CD4-positive, CD25-positive, alpha-beta regulatory T cell (primary cell): ENCODE measurements at regions not wholly inside any gene's neighbourhood (a gene's known extent, or its start where the extent isn't known, plus 50 kb on each side); places are given as distances from the start of the nearest gene placed in this dataset.

Source experiments
- ATAC-seq, 2 donors: fragments of 150-1000 bp; cut with Tn5 transposase; one replicate each; pipeline ENCODE4 v1.10.0; 2021; ENCODE audit warnings: low read depth in 2 of 2, moderate number of reproducible peaks in 2 of 2, moderate library complexity in 1 of 2
- DNase-seq, 3 donors: peaks; one replicate each; pipeline versions ENCODE4 v3.0.0 to v3.0.0-alpha.2; 2012 to 2022; ENCODE audit warnings: mixed read lengths in 1 of 3
- H3K27ac ChIP-seq: one replicate; pipeline ENCODE4 v1.7.0; 2013; ENCODE audit warnings: mild to moderate bottlenecking, low read length; ENCODE audit not compliant: insufficient read depth, poor library complexity, severe bottlenecking
- H3K27me3 ChIP-seq: one replicate; pipeline ENCODE4 v1.7.0; 2013; ENCODE audit warnings: low read length; ENCODE audit not compliant: control insufficient read depth, insufficient read depth
- H3K36me3 ChIP-seq: one replicate; pipeline ENCODE4 v1.7.0; 2013; ENCODE audit warnings: mild to moderate bottlenecking, low read length, moderate library complexity; ENCODE audit not compliant: control insufficient read depth, insufficient read depth
- H3K4me1 ChIP-seq: 2 replicates; pipeline ENCODE4 v1.7.0; 2013; ENCODE audit warnings: mild to moderate bottlenecking, low read length; ENCODE audit not compliant: insufficient read depth, control insufficient read depth, poor library complexity, severe bottlenecking
- H3K4me3 ChIP-seq: one replicate; pipeline ENCODE4 v1.7.0; 2013; ENCODE audit warnings: low read depth, mild to moderate bottlenecking, low read length, moderate library complexity
- H3K9me3 ChIP-seq, 2 experiments: 1 replicate in 1 of 2; 2 replicates in 1 of 2; pipeline ENCODE4 v1.7.0; 2013; ENCODE audit warnings: low read length in 2 of 2, mild to moderate bottlenecking in 1 of 2, moderate library complexity in 1 of 2; ENCODE audit not compliant: control insufficient read depth in 2 of 2
- H3K27ac Mint-ChIP-seq, 3 donors: one replicate each; pipeline ENCODE4 v1.8.0; 2020 to 2022; ENCODE audit warnings: mild to moderate bottlenecking in 3 of 3, mixed read lengths in 3 of 3, moderate library complexity in 2 of 3
- H3K27me3 Mint-ChIP-seq: one replicate; pipeline ENCODE4 v1.8.0; 2022; ENCODE audit warnings: mild to moderate bottlenecking, mixed read lengths
- H3K36me3 Mint-ChIP-seq: one replicate; pipeline ENCODE4 v1.8.0; 2020; ENCODE audit warnings: mixed read lengths
- H3K4me1 Mint-ChIP-seq, 4 donors: one replicate each; pipeline ENCODE4 v1.8.0; 2020 to 2022; ENCODE audit warnings: mixed read lengths in 4 of 4, mild to moderate bottlenecking in 1 of 4
- H3K4me3 Mint-ChIP-seq, 4 donors: one replicate each; pipeline ENCODE4 v1.8.0; 2020 to 2022; ENCODE audit warnings: mild to moderate bottlenecking in 4 of 4, mixed read lengths in 4 of 4, moderate library complexity in 3 of 4
- H3K9me3 Mint-ChIP-seq, 7 donors: one replicate each; pipeline ENCODE4 v1.8.0; 2020 to 2022; ENCODE audit warnings: mixed read lengths in 7 of 7, mild to moderate bottlenecking in 3 of 7, moderate library complexity in 2 of 7

DNA sequence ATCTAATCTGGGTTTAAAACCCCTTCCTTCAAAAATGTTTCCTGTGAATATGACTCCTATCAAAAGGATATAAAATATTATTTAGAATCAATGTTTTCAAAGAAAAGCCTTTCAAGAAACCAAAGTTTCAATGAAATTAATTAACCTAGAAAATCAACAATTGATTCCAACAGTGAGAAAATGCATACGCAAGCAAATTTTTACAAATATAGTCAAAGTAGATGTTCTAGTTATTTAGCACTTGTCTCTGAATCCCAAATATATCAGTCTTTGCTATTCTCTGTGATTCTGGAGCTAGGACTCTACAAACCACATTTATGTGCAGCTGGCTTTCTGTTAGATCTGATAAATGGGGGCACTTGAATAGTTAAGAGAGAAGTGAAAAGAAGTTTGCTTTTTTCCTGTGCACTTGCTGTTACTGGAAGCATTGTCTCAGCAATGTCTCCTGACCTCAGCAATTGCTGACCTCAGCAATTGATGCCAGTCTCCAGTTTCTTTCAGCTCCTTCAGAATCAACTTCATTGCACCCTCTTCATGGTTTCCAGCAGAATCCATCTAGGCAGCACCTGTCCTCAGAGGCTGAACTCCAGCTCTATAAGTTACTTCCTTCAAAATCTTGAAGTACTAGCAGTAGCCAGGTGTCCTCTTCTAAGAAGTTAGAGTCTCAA is 879.9 kb upstream of the LRRN3 start:
- no peaks in the 10 kb centered on the region for H3K4me1 Mint-ChIP-seq
- peaks cover 0 to 17% (median 7%) of the 10 kb centered on the region in 7 donors for H3K9me3 Mint-ChIP-seq
- no peaks in the 10 kb centered on the region for H3K4me1 ChIP-seq
- no peaks in the 10 kb centered on the region for H3K36me3 Mint-ChIP-seq
- no peaks in the 10 kb centered on the region for H3K36me3 ChIP-seq
- H3K9me3 ChIP-seq = no peaks in the 10 kb centered on the region
- no peak overlapping the region for H3K27ac Mint-ChIP-seq
- no peaks in the 10 kb centered on the region for H3K27me3 Mint-ChIP-seq
- peak overlapping the region in 1 of 4 donors; percentile 52 for H3K4me3 Mint-ChIP-seq
- no peaks in the 10 kb centered on the region for H3K27me3 ChIP-seq
- no peak overlapping the region for H3K27ac ChIP-seq
- ATAC-seq (no peak), DNase-seq (no peak)
- H3K4me3 ChIP-seq = no peak overlapping the region

DNA sequence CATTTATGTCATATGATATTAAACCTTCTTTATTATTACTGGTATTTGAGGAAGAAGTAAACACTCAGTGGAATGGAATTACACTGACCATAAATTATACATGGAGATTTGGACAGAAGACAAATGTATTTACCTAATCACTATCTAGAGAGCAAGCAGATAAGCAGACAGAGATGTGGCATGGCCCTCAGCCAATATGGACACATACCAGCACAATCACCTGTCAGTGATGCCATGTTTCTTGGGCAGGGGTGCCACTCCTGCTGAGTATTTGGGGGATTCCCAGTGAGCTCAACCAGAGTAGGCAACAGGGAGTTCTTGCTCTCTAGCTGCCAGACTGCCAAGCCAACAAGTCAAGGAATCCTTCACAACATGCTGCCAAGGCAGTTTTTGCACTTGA is 866.3 kb upstream of the LRRN3 start:
- H3K9me3 ChIP-seq = no peaks in the 10 kb centered on the region
- ATAC-seq (no peak), DNase-seq (no peak)
- Mint-ChIP-seq H3K4me3 (no peak overlapping the region), H3K4me1 (no peaks in the 10 kb centered on the region), H3K27me3 (no peaks in the 10 kb centered on the region), H3K27ac (no peak overlapping the region), H3K9me3 (peaks cover 0 to 2% (median 0%) of the 10 kb centered on the region in 7 donors), H3K36me3 (no peaks in the 10 kb centered on the region)
- no peak overlapping the region for H3K27ac ChIP-seq
- no peaks in the 10 kb centered on the region for H3K4me1 ChIP-seq
- no peak overlapping the region for H3K4me3 ChIP-seq
- H3K36me3 ChIP-seq = no peaks in the 10 kb centered on the region
- no peaks in the 10 kb centered on the region for H3K27me3 ChIP-seq

DNA sequence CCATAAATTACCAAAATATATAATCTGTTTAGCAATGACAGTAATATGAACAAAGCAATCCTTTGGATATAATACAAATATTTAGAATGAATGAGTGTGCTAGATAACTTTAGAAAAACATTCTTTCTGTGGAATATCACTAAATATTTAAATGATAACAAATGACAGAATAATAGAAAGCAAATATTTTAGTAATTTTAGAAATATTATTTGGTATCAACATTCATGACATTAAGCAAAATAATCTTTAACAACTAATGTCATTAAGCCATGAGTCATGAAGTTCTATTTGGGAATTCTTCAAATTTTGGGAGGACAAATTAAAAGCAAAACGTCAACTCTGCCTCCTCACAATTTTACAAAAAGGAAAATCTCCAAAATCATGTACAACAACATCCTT is 844.8 kb upstream of the LRRN3 start:
- Mint-ChIP-seq H3K27me3 (no peaks in the 10 kb centered on the region), H3K4me3 (no peak overlapping the region), H3K27ac (no peak overlapping the region), H3K36me3 (no peaks in the 10 kb centered on the region), H3K4me1 (no peaks in the 10 kb centered on the region), H3K9me3 (peaks cover 0 to 5% (median 0%) of the 10 kb centered on the region in 7 donors)
- no peaks in the 10 kb centered on the region for H3K9me3 ChIP-seq
- no peaks in the 10 kb centered on the region for H3K4me1 ChIP-seq
- H3K27me3 ChIP-seq = no peaks in the 10 kb centered on the region
- no peaks in the 10 kb centered on the region for H3K36me3 ChIP-seq
- ATAC-seq (no peak), DNase-seq (no peak)
- H3K4me3 ChIP-seq = no peak overlapping the region
- H3K27ac ChIP-seq = no peak overlapping the region

DNA sequence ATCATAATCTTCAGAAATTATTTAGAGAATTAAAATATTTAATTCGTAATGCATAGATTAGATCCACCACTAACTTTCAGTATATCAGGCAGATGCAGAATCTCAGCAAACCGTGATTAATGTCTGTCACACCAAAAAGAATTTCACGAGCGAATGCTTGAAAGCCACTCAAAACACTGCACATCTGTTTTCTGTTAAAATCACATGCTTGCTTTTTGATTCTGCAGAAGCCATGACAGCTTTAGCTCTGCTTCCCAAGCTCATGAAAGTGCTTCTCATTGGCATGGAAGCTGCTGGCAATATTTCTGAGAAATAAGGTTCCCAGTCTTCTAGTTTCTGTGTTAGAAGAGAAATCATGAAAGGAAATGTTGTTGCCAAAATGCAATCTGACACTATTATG is 837.8 kb upstream of the LRRN3 start:
- H3K36me3 Mint-ChIP-seq = no peaks in the 10 kb centered on the region
- DNase-seq = no peak

DNA sequence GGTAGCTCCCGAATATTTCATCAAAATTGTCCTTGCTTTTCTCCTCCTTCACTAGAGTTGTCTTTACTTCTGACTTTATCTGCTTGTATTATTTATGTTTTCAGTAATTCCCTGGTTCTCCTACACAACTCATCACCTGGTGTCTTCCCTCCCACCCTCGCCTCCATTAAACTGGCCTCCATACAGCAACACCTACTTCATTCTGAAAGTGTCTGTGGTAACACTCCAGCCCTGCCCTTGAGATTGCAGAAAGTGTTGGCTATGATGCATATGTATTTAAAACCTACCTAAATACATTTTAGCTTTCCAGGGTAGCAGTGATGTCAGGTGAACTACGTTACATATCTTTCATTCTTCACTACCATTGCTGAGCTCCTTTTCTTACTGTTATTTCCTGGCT is 833.3 kb upstream of the LRRN3 start:
- Histone ChIP-seq H3K4me3 (no peak overlapping the region), H3K27ac (no peak overlapping the region), H3K27me3 (no peaks in the 10 kb centered on the region), H3K9me3 (no peaks in the 10 kb centered on the region), H3K36me3 (no peaks in the 10 kb centered on the region), H3K4me1 (no peaks in the 10 kb centered on the region)
- no peak for ATAC-seq
- no peaks in the 10 kb centered on the region for H3K4me1 Mint-ChIP-seq
- no peak overlapping the region for H3K4me3 Mint-ChIP-seq
- no peaks in the 10 kb centered on the region for H3K27me3 Mint-ChIP-seq
- no peak overlapping the region for H3K27ac Mint-ChIP-seq
- DNase-seq = no peak
- no peaks in the 10 kb centered on the region for H3K36me3 Mint-ChIP-seq
- H3K9me3 Mint-ChIP-seq = peaks cover 0 to 9% (median 0%) of the 10 kb centered on the region in 7 donors

More for the DNA sequence above, 837.8 kb upstream of the LRRN3 start:
- no peak overlapping the region for H3K4me3 Mint-ChIP-seq
- Histone ChIP-seq H3K4me1 (no peaks in the 10 kb centered on the region), H3K36me3 (no peaks in the 10 kb centered on the region), H3K27ac (no peak overlapping the region), H3K27me3 (no peaks in the 10 kb centered on the region), H3K4me3 (no peak overlapping the region), H3K9me3 (no peaks in the 10 kb centered on the region)
- no peaks in the 10 kb centered on the region for H3K4me1 Mint-ChIP-seq
- H3K27me3 Mint-ChIP-seq = no peaks in the 10 kb centered on the region
- H3K27ac Mint-ChIP-seq = no peak overlapping the region
- peaks cover 0 to 4% (median 0%) of the 10 kb centered on the region in 7 donors for H3K9me3 Mint-ChIP-seq
- no peak for ATAC-seq

DNA sequence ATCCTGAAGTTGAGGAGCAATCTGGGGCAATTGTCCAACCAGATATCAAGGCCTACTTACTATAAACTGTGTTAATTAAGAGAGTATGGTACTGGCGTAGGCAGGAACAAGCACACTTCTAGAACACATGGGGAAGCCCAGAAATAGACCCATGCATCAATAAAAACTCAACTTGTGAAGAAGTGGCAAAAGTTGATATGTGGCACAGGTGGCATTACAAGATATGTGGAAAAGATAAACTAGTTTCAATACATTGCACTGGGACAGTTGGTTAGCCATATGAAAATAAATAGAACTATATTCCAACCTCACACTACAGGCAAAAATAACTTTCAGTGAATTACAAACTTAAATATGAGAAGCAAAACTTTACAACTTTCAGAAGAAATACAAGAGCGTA is 828.7 kb upstream of the LRRN3 start:
- no peaks in the 10 kb centered on the region for H3K4me1 ChIP-seq
- Mint-ChIP-seq H3K36me3 (no peaks in the 10 kb centered on the region), H3K27me3 (no peaks in the 10 kb centered on the region), H3K4me3 (no peak overlapping the region), H3K9me3 (peaks cover 0 to 9% (median 0%) of the 10 kb centered on the region in 7 donors), H3K27ac (no peak overlapping the region), H3K4me1 (no peaks in the 10 kb centered on the region)
- no peak overlapping the region for H3K27ac ChIP-seq
- H3K9me3 ChIP-seq = no peaks in the 10 kb centered on the region
- H3K27me3 ChIP-seq = no peaks in the 10 kb centered on the region
- H3K36me3 ChIP-seq = no peaks in the 10 kb centered on the region
- H3K4me3 ChIP-seq = no peak overlapping the region
- DNase-seq (no peak), ATAC-seq (no peak)

DNA sequence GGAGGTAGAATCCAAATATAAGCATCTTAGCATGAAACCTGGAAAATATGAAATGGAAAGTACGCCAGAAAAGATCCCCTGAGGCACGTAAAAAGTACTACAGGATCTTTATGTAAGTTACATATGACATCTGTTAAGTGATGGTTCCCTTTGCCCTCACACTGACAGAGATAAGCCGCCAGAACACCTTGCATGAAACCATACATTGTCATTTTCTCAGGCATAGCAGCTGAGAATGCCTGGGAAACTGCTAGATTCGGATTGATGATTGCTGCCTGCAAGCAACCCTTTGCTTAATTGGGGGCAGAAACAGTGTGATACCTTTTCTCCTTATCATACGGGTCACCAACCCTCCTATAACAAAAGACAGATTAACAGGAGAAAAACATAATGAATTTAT is 826.6 kb upstream of the LRRN3 start:
- no peaks in the 10 kb centered on the region for H3K27me3 ChIP-seq
- Mint-ChIP-seq H3K27ac (no peak overlapping the region), H3K36me3 (no peaks in the 10 kb centered on the region), H3K4me1 (no peaks in the 10 kb centered on the region), H3K27me3 (no peaks in the 10 kb centered on the region), H3K9me3 (peaks cover 0 to 9% (median 0%) of the 10 kb centered on the region in 7 donors), H3K4me3 (no peak overlapping the region)
- no peaks in the 10 kb centered on the region for H3K9me3 ChIP-seq
- H3K4me3 ChIP-seq = no peak overlapping the region
- ATAC-seq (no peak), DNase-seq (no peak)
- H3K36me3 ChIP-seq = no peaks in the 10 kb centered on the region
- no peaks in the 10 kb centered on the region for H3K4me1 ChIP-seq
- no peak overlapping the region for H3K27ac ChIP-seq

DNA sequence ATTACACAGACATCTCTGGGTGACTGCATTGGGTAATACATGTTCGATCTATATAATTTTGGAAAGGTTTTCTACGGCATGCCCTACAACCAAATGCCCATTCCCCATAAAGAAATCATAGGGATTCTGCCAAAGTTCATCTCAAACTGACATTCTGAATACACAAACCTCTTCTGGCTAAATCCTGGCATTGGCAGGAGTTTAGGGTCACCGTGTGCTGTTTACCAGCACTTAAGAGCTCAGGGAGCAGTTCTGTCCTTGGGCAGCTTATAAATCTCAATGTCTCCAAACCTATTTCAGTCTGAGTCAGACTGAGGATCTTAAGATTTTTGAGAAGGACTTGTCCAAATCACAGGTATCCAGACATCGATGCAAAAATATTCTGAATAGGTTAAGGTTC is 809.6 kb upstream of the LRRN3 start:
- Mint-ChIP-seq H3K36me3 (no peaks in the 10 kb centered on the region), H3K9me3 (peaks cover 0 to 5% (median 0%) of the 10 kb centered on the region in 7 donors), H3K4me1 (no peaks in the 10 kb centered on the region), H3K4me3 (no peak overlapping the region), H3K27me3 (no peaks in the 10 kb centered on the region), H3K27ac (no peak overlapping the region)
- Histone ChIP-seq H3K36me3 (no peaks in the 10 kb centered on the region), H3K4me3 (no peak overlapping the region), H3K27me3 (no peaks in the 10 kb centered on the region), H3K4me1 (no peaks in the 10 kb centered on the region), H3K9me3 (no peaks in the 10 kb centered on the region), H3K27ac (no peak overlapping the region)
- ATAC-seq = no peak
- no peak for DNase-seq
